ENCODE measurements at regions not wholly inside any gene's neighbourhood (a gene's known extent, or its start where the extent isn't known, plus 50 kb on each side); places are given as distances from the start of the nearest gene placed in this dataset.

DNA sequence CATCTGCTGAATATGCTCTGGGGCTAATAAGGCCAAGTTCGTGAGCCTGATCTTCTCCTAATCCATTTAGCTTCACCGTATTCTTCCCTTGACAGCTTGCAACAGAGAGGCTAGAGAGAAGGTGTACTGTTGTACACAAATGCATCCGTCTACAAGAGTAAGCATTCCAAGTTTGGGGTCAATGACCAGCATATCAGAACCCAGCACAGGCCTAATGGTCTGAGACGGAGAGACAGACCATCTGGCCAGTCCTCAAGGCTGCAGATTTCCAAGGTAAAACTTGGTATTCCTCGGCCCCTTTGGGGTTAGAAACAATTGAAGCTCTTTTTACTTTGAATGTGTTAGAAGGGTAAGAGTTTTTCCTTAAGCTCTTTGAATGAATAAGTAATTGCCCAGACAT, 481.2 kb upstream of the KLF4 start:
- no peak for DNase-seq

DNA sequence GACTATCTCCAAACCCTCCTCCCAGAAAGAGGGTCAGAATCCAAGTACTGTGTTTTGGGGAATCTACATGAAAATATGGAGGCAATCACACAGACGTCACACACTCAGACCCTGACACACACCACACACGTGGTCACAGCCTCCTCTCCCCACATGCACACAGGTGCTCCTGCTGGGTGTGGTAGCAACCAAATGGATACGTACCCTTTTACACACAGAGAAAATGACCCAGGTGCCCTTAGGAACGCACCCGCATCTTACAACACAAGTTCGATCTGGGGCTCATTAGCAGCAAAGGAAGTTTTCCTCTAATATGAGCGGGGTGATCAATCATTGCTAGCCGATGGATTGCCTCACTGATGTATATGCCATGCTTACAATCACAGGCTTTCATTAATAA, 480.2 kb upstream of the KLF4 start:
- no peak for DNase-seq

DNA sequence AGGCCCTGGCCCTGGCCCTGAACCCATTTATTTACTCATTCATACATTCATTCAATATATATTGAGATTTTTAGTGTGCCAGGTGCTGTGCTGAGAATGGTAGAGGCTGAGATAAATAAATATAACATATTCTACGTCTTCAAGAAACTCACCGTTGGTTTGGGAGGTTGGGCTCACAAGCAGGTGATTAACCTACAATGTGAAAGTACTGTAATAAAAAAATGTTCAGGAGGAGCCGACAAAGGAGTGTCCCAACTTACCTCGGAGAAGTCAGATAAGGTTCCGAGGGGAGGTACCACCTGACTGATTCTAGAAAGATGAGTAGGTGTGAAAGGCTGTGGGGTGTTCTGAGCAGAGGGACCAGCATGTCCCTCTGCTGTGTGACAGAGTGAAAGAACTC, 479.6 kb upstream of the KLF4 start:
- no peak for DNase-seq

DNA sequence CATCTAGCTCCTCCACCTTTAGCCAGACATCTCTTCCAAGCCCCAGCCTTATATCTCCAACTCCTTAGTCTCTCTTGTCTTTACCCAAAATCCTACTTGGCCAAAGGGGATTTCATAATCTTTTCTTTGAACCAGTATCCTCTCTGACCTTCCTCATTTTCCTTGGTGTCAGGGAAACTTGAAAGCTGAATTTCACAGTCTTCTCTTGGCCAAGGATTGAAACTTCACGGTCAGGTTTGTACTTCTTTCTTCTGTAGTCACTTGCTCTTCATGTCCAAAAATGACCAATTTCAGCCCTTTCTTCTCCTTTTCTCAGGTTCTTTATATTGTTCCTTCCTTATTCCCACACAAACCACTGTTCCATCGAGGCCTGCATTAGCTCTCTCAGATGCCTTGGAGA, 473.7 kb upstream of the KLF4 start:
- DNase-seq, result no peak

DNA sequence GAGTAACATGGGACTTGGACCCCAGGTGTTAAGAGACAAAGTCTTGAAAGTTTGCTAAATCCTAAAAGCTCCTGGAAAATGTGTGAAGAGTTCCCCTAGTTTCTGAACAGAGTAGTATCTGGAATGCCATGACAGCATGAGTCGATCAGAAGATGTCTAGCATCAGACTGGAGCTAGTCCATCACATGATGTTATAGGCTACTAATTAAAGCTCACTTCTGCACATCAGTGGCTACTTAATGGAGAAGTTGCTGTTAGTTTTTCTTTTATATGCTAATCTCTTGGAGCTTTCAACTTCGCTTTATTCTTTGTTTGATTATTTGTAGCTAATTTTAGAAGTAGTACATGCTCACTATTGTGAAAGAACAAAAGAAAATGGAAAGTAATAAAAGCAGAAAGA, 471.3 kb upstream of the KLF4 start:
- no peak for DNase-seq

DNA sequence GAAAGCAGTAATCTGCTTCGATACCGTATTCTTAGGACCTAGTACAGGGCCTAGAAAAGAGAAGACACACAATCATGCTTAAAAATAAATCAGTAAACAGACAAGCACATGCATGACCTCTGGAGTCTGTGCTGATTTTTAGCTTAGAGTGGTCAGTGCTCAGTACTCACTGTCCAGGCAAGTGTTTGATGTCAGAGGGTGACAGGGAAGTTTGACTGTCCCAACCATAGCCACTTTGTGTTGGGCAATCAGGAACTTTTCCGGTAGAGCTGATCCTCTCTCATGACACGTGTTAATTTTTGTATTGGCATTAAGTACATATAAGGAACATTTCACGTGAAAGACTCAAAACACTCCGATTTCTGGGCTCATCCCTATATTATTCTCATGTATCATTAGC, 464.7 kb upstream of the KLF4 start:
- DNase-seq, result no peak

DNA sequence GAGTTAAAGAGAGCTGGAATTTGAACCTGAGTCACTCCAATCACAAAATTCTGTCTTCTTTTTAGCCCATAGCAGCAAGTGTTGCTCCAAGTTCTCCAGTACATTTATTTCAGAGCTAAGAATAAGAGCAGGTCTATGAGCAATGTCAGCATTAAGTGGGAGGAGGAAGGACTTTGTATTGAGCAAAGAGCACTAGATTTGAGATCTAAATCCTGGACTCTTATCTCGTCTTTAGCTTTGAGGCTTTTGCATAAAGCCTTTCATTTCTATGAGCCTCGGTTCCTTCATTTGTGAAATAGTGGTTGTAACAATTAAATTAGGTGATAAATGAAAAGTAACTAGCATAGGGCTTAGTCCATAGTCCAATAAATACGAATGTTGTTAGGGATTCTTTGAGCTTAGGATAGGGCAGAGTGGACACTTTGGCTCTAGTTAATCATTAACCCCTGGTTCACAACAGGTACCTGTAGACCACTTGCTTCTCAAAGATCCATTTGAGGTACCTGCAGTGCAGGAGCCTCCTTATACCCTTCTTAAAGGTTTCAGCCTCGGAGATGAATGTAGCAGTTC, 464.1 kb upstream of the KLF4 start:
- no peak for DNase-seq

DNA sequence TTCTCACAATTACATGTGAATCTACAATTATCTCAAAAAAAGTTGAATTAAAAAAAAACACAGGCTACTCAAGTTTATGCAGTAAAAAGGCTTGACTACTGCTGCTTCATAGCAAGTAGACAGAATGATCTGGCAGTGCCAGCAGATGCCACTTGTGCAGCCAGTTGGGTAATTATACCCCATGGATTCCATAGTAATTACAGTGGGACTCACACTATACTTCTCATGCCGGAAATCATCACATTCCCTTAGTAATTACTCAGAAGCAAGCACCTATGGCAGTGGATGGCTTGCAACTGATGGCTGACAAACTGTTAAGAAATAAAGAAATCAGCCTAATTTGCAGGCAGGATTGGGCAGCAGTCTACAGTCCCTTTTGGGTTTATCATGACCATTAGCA, 463.2 kb upstream of the KLF4 start:
- no peak for DNase-seq

DNA sequence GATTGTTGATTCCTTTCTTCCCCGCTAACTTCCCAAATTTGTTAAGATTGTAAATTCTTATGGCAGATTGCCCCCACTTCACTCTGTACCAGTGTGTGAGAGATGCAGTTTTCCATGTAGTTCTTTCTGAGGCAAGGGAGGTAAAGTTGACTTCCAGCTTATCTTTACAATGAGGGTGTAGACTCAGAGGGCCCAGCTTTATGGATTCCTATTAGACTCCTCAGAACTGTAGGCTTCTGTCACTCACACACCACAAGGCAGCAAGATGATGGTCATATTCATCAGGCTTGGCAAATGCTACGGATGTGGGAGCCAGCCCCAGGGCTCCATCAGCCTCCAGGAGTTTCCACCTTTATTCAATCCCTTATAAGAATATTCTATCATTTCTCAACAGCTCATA, 461.9 kb upstream of the KLF4 start:
- no peak for DNase-seq

DNA sequence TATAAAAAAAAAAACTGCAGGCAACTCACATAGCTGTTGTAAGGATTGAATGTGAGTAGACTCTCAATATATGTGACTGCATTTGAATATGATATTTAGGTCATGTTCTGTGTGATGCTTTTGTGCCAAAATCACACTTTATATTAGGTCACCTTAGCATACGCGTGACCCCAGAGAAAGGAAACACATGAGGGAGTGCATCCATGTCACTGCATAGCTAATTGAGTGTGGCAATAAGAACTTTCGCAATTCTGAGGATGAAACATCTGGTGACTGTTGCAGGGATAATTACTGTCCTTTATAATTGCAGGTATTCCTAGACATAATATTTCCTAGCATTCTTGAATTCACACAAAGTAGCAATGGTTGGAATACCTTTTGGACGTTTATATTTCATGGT, 459.5 kb upstream of the KLF4 start:
- DNase-seq, result no peak

DNA sequence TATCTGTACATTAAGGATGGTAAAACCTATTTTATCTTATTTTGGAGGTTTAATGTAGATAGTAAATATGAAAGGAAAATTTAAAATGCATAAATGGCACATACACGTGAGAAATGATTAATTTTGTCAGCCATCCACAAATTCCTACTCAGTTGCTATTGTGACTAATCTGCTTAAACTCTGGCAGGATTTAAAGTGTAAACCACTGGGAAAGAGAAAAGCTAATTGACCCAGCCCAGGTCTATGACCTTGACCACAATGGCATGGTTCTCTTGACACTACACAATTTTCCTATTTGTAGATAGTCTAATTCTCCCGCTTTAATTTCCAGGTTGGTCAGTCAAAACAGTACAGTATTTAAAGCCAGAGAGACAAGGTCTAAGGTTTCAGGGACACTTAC, 459.0 kb upstream of the KLF4 start:
- no peak for DNase-seq

DNA sequence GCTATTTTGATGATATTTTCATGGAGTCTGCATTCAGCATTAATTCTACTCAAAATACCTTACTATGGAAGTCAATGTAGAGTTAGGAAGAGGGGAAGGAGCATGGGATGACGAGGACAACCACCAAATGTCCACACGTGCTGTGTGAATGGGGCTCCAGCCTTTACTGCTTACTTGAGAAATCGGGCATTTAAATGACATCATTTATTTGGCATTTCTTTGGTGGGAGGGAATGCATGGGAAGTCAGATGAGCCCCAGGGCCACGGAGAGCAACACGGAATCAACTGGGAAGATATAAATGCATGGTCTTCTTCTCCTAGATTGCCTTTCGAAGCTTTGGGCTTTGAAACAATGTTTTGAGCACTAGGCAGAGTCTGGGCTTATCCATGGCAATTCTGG, 458.5 kb upstream of the KLF4 start:
- no peak for DNase-seq

DNA sequence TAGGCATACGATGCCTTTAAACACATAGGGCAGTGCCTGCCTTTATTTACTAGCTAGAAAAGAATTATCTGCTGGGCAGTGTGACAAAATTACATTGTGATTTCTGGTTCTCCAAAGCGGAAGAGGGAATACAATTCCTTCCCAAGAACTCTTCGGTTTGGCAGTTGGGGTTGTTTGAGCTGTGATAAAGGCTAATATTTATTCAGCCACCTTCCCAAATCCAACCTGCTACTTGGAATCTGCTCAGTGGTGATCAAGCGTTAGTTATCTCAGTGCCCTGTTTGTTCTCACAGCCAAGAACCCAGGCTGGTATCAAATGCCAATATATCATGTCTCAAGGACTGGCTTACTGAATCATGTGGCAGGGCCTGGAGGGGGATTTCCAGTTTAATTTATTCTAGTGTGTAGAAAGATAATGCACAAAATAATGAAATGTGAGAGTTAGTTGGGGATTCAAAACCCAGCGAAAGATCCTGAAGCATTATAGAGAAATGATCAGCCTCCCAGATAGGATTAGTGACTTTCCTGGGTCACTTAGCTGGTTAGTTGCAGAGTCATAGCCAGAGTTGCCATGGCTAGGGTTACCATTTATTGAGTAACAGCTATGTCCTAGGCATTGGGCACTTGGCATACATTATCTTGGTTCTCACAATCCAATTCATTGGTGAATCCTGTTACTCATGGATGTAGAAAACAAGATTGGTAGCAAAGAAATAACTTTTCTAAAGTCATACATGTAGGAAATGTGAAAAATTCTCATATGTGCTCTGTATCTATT, 457.0 kb upstream of the KLF4 start:
- DNase-seq, result no peak

DNA sequence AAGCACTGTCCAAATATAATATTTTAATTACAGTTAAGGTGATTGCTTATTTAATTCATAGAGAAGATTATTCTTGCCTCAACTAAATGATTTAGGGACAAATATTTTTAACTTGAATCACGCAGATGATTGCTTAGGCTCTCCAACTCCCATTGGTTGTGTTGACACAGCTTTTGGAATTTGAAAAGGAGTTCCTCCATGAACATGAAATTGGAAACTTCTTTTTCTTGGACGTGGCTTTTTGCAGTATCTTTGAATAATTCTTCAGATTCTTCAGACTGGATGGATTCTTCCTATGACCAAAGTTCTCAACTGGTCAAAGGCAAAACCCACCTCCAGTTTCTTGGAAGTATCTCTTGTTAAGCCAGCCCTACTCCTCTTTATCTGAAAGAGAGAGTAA, 456.4 kb upstream of the KLF4 start:
- no peak for DNase-seq

DNA sequence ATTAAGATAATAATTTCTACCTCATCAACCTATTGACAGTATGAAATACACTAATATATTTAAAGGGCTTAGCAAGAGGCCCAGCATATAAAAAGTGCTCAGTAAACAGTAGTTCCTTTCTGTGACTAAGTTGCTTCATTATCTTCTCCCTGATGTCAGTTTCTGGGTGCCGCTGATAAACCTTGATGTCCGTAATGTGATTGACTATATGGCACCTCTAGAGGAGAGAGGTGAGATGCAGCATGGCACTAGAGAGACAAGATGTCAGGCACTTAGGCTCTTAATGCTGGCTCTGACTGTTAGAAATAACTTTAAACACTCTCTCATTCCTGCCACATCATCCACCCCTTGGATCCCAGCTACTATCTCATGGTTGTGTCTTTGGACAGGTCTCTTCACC, 455.9 kb upstream of the KLF4 start:
- DNase-seq, result no peak

DNA sequence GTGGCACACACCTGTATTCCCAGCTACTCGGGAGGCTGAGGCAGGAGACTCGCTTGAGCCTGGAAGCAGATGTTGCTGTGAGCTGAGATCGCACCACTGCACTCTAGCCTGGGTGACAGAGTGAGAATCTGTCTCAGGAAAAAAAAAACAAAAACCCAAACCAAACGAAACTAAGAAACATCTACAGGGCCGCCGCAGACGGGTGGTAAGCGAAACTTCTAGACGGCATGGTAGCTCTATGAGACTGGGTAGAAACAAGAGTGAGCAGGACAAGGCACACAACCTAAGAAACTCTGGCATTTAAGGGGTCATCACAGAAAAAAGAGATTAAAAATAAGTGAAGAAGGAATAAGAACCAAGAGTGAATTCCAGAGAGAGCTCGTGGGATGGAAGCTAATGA, 454.8 kb upstream of the KLF4 start:
- no peak for DNase-seq

DNA sequence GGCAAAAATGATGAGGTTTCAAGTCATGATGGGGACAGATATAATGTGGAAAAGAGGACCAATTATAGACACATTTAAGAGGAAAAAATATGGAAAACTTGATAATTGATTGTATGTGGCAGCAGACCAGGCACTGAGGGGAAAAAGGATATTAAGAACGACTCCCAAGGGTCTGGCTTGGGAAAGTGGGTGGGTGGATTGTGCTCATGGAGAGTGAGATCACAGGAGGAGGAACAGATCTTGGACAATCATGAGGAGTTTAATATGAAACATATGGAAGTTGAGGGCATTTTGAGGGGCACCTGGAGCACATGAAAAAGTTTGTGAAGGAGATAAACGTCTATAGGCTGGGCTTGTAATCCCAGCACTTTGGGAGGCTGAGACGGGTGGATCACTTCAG, 454.3 kb upstream of the KLF4 start:
- no peak for DNase-seq

DNA sequence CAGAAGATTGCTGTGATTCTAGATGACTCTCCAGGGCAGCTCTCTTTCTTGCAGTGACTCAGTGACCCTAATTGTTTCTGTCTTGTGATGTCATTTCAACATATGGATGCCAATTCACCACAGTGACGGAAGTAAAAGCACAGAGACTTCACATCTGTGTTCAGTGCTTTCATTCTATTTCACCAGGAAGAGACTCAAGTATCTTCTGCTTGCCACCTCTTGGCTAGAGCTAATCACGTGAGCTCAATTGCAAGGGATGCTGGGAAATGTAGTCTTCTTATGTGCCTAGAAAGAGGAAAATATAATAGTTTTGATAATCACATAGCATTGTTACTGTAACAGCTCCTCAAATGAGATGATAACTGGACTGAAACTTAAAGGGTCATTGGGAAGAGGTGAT, 453.3 kb upstream of the KLF4 start:
- DNase-seq, result no peak

DNA sequence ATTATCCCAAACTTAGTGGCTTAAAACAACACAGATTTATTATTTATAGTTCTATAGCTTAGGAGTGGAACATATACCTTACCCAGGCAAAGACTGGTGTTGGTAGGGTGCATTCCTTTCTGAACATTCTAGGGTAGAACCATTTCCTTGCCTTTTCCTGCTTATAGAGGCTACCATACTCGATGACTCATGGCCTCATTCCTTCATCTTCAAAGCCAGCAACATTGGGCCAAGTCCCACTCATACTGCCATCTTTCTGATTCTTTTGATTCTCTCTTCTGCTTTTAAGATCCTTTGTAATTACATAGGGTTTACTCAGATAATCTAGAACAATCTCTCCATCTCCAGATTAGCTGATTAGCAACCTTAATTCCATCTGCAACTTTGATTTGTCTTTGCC, 452.7 kb upstream of the KLF4 start:
- DNase-seq, result no peak

DNA sequence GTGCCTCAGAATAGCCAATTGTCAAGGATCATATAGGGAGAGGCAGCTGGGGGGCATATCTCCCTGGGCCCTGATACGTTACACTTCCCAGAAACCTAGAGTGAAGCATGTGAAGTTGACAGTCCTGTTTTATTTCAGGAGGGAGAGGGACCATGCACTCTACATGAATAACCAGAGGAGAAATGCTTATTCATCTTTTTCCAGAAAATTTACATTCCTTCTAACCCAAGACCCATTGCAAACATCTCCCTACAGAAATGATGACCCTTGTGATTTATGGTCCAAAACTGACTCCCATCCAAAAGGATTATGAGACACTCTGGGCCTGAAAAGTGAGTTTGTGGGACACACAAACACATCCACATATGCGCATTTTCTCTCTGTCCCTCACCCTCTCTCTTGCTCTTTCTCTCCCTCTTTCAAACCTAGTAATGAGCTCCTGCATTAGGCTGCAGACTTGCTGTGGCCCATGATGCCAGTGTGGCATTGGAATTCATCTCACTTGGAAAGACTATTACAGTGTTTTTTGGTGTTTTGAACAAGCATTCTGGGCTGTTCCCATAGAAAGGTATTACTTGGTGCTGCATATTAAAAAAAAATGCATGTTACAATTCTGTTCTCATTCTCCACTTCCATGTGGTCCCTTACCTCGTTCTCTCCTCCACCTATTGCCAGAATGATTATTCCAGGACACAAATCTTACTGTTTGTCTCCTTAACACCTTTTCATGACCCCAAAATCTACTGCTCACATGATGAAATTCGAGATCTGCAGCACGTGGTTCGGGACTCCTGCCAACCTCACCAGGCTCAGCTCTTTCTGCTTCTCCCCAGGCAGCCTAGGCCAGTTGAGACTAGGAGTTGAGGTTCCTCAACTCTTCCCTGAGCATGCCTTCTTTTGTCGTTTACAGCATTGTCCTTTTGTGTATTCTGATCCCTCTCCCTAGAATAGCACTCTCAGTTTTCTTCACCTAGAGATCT, 451.3 kb upstream of the KLF4 start:
- DNase-seq, result no peak

DNA sequence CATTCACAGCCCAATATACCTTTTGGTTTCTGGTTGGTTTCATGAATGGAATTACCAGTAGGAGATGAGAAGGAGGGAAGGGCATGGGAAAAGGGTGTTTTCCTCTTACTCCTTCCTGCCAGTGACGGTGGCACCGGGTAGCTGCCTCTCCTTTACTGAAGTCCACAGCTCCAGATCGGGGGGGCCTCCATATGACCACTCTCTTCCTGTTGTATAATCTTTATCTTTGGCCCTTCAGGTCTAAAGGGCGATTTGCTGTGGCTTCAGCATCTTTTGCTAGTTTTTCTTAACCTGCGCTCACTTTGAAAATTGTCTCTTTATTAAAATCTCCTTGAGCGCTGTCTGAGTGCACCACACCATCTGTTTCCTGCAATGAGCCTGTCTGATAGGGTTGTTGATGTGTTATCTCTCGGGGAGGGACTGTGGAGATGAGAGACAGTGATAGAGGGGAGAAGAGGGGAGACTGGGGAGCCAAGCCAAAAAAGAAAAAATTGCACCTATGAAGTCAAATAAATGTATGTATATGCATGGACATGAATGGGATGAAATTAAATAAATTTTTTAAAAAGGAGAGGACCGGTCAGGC, 449.3 kb upstream of the KLF4 start:
- DNase-seq, result no peak

DNA sequence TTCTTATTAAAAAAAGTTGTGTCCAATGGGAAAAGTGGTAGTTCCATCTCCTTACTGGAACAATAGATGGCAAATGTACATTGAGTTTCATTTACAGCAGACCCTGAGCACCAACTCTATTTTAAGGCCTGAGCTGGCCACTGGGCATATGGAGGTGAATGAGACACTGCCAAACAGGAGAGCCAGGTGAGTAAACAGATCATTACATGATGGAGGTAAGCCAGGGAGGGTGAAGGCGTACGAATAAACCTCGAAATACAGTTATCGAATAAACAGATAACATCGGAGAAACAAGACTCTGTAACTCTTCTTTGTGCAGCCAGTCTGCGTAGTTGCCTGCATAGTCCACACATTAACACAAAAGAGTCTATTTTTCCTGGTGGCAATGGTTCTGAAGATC, 446.4 kb upstream of the KLF4 start:
- DNase-seq, result no peak

DNA sequence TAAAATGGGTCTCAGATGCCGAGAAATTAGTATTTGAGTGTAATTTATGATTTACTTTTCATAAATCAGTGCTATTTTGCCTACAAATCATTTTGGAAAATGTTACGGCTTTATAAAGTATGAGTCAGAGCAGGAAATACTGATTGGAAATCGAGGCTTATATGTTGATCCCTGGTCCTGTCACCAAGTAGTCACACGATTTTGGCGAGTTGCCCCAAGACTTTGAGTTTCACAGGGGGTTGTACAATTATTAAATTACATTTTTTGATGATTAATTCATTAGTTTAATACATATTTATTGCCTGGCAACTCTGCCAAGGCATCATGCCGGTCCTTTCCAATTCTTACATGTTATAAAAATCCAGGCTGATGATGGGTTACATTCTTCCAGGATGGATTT, 443.9 kb upstream of the KLF4 start:
- DNase-seq, result no peak

DNA sequence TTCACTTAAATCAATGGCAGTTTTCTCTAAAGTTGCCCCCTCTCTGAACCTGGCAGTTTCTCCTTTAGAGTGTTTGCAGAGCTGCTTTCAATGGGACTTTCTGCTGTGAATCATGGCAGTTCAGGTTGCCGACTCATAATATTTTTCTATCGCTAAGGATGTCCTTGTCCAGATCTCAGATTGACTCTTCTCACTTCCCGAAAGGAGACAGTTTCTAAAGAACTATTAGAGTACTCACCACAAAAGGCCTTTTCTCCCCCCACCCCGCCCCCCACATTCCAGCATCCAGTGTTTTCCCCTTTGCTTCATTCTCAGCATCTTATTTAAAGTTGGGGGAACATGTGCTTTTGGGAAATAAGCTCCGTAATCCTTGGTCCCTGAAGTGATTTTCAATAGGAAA, 443.5 kb upstream of the KLF4 start:
- DNase-seq, result no peak

Data from stimulated activated CD4-positive, alpha-beta T cell treated with anti-CD3 and anti-CD28 coated beads, Interleukin-4, amount 100 ng/mL, for 24 hours (primary cell).